ENCODE measurements at regions not wholly inside any gene's neighbourhood (a gene's known extent, or its start where the extent isn't known, plus 50 kb on each side); places are given as distances from the start of the nearest gene placed in this dataset.

DNA sequence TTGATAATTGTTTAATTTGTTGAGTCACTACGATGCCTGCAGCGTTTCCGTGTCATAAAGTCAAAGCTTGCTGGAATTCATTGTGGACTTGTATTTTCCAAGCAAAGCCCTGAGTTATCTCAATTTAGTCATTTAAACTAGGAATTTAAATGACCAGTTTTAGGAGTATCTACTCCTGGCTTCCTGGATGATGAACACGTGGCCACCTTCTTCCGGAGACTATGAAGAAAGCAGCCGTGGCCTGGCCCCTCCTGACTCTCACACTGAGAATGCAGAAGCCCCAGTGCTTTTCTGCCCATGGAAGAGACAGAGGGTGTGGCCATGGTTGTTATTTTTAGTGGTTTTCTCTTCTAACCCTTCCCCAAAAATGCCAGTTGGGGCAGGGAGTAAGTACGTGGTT is 250.7 kb upstream of the GATB start:
- DNase-seq: no peak

DNA sequence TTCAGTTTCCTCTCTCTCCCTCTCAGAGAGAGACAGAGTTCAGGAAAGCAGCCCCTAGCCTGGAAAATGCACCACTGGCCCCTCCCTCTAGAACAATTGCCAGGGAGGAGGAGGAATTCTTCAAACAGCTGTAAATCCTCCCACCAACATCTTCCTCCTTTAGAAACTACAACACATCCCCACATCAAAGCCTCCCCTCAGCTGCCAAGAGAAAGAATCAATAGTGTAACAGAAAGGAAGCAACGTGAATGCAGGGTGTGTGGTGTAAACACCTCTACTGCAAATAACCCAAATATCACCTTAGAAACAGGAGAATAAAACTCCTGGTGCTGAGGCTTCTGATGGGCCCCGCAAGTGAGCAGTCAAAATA is 249.9 kb upstream of the GATB start:
- DNase-seq: no peak

DNA sequence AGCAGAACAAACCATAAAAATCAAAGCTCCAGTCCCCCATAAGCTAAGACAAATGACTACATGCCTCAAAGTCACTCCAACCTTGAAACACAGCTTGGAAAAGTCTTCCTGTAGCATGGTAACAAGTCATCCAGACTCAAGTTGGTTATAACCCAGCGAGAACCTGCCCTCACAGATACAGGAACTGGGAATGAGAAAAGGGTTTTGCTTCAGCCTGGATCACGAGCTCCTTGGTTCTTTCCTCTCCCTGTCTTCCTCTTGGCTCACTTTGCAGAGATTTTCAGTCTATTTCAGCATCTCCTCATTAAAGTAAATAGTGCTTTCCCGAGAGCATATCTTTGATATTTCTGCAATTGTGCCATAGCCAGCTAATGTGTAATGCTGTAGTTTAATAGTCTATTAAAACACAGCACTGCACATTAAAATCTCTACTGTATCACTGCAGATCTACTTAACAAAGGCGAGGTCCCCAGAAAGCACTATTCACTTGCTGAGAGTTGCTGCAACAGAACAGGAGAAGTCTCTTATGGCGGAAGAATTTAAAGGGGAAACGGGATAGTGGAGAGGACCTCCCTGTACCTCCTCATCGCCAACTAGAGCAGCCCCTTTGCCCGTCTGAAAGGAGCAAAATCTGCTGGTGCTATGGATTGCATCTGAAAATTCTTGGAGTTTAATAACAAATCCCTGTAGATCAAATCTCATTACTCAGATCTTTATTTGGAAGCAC is 249.3 kb upstream of the GATB start:
- DNase-seq: no peak

DNA sequence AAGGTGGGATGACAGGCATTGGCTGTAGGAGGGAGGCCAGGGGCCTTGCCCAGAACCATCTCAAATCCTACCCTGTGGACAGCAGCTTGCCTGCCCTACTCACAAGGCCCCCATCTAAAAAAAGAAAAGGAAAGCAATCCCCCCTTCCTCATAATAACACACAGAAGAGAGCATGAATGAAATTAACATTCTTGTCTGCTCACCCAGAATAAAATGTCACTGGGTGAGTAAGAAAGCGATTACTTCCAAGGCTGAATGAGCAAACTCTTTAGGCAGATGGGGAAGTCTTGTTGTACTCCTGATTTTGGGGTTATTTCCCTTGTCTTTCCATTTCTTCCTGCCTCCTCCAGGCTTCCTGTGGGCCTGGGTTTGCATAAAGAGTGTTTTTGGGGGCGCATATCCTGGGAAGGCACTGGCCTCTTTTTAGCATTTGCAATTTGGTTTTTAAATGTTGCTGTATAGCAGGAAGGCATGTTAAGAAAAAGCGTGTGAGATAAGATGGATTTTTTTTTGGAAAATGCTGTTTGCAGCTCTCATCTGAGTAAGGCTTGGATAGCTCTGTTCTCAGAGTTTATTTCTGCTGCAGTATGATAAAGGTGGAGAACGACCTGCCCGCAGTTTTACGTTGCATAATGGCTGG is 248.3 kb upstream of the GATB start:
- DNase-seq: no peak

DNA sequence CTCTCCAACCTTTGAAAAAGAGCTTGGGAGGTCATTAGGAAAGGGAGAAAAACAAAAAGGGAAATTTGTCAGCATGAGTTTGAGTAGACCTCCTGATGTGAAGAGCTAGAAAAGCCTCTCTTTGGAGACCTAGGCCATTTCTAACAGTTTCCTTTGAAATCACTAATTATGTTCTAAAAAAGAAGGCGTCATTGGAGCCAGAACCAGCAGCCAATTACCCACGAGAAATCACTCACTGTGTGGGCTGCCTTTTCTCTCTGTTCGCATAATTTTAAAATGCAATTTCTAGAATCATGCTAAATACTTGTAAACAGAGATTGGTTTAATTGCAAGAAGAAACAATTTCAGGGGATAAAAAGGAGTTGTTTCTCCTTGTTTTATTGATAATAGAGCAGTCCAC is 246.3 kb upstream of the GATB start:
- DNase-seq: no peak

DNA sequence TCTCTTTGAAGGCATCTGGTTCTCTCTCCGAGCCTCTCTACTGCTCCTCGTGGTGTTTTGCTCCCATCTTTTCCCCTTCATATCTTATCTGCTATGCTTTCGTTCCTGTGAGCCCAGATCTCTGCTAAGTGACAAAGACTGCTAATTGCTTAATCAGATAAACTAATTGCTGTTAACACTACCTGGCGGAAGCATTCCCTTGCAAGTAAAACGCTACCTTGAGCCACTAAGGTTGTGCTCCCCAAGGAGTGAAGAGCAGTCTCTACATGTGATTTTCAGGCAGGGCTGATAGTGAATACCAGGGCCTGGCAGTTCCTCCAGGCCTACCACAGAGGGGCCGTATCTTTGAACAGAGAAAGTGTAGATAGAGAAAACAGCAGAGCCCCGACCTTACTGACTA is 244.0 kb upstream of the GATB start:
- no peak for DNase-seq

DNA sequence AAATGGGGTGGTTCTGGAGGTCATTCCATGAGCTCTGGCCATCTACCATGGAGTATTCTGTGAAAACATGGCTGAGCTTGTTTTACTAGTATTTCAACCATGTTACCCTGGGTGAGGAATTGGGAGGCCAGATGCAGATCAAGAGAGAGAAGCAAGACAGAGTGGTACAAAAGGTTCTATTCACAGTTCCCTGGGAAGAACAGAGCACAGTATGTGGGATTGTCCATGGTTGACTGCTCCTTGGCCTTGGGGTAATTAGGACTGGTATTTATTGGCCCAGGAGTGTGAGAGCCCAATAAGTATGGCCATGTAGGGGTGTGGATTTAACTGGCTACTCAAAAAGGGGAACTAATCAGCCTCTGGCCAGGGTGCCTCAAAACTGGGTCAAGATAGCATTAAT is 239.7 kb upstream of the GATB start:
- no peak for DNase-seq

DNA sequence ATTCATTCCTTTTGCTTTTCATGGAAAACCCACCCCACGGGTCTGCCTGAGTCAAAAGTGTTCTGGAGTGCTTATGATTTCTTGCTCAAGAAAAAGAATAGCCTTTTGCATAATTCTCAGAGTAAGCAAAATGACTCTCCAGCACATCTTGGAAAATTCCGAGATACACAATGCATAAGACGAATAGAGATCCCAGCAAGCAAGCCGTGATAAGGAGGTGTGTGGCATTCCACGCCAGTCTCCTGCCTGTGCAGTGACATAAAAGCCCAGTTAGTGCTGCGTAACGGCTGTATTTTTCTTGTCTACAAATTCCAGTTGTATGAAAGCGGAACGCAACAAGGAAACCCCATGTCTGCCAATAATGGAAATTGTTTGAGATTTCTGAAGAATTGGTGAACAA is 237.9 kb upstream of the GATB start:
- no peak for DNase-seq

DNA sequence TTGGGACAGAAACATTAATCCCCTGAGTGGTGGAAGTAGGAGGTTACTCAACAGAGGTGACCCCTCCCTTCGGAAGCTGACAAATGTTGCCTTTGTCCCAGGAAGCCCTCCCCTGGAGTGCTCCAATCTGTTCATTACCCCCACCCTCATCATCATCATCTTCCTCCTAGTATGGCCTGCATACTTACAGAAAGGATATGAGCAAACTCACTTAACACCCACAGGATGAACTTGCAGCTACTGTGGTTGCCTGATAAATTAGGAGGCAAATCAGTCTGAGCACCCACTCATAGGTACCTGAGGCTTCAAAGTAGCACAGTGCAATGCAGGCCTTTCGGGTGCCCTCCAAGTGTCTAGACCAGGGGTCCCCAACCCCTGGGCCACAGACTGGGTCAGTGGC is 236.7 kb upstream of the GATB start:
- no peak for DNase-seq

DNA sequence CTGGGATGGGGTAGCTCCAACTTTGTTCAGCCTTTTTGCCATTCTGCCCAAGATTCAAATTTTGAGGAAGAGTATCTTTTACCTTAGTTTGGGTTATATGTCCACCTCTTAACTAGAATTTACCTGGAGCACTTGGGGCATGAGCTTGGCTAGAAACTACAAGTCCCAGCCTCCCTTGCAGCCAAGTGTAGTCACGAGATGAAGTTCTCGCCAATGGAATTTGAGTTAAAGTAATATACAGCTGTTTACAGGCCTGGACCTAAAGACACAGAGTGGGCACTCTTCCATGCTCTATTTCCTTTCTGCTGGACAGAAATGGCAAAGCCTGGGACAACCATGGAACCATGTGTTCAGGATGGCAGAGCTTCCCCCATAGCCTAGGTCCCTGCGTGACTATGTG is 233.6 kb upstream of the GATB start:
- no peak for DNase-seq

DNA sequence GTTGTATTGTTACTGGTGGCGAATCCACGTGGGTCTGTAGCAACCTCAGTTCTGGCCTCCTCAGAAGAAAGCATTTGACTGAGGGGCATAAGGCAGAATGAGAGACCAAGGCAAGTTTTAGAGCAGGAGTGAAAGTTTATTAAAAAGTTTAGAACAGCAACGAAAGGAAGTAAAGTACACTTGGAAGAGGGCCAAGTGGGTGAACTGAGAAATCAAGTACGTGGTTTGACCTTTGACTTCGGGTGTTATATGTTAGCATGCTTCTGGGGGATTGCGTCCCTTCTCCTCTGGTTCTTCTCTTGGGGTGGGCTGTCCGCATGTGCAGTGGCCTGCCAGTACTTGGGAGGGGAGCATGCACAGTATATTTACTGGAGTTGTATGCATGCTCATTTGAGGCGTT is 232.7 kb upstream of the GATB start:
- DNase-seq: no peak

DNA sequence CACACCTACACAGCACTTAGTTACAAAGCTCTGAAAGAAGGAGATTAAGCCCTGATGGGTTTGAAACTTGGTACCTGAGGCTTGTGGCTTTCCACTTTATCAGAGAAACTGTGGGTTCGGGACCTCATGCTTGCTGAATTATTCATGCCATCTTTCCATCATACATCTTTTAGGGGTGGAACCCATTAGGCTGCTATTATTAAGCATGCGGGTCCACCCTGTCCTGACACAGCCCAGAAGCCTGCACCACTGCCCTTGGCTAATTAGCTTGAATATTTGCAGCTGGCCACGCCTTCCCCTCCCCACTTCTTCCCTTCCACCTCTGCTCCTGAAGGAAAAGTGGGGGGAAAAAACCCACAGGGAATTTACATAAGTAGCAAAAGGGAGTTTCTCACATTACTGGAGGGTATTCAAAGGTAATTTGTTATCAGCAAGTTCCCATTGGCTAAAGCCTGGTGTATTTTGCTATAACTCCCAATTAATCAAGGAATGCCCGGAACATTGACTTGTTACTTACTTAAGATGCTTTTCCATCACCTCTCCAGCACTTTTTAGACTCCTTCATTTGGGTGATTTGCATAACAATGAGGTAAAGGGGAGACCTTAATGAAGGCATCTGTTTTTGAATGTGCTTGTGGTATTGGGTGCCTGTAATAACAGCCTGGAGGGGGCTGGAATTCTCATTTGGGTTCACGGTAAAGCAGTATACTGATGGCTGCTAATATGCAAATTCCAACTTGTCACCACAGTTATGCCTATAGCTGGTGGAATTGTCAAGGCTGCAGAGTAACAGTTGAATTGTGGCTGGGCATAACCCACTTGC is 231.7 kb upstream of the GATB start:
- DNase-seq: no peak

DNA sequence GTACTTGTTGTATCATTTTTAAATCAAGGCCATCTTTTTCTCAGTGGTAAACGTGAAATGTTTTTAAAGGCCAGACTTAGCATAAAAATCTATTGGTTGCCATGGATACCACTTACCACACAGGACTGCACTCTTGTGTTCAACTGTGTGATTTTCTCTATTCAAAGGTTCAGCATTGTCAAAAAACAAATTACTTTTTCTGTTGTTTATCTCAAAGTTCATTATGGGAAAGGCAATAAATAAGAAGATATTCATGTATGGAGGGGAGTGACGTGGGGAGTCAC is 231.0 kb upstream of the GATB start:
- no peak for DNase-seq

DNA sequence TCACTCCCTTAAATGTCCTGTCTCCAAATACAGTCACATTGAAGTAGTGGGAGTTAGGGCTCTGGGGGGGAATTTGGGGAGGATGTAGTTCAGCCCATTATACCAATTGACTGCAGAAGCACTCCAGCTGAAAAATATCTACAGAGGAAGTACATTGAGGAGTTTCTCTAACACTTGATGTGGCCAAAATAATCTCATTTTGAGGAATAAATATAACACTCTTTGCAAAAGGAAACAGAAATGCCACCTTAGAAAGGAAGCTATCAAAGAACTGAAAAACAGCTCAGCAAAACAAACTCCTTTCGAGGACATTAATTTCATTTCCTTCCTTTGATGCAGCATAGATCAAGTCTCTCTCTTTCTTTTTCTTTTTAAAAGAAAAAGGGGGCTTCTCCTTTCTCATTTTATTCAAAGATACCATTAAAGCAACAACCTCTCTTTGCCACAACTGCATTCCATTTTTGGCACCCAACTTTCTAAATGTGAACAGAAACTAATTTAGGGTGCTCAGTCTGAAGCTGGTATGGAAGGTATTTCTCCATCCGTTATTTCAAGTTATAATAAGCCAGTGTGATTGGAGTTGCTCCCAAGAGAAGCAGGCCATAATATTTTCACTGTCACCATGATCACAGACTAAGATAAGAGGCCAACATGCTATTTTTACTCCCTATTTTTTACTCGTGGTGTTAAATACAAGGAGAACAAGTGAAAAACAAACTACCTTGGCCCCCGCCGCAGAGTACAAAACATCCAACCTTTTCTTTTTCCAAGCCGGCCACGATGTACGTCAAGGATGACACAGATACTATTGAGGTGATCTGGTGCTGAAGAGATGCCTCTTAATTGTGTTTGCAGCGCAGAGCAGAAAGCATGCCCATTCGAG is 230.4 kb upstream of the GATB start:
- no peak for DNase-seq

DNA sequence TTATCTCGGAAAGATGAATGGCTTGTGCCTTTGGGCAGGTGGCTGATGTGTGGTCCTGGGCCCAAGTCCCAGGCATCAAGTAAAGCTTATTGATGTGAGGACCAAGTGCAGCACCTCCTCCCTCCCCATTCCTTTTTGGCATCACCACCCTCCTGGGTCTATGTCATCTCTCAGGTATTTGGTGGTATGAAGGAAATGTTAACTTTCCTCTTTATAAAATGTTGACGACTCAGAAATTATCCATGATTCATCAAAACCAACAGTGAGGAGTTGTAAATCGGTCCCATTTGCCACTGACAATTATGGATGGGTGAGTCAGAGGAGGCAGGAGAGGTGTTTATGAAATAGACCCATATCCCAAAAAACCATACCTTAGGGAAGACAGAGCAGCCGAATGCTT is 229.4 kb upstream of the GATB start:
- DNase-seq: no peak

DNA sequence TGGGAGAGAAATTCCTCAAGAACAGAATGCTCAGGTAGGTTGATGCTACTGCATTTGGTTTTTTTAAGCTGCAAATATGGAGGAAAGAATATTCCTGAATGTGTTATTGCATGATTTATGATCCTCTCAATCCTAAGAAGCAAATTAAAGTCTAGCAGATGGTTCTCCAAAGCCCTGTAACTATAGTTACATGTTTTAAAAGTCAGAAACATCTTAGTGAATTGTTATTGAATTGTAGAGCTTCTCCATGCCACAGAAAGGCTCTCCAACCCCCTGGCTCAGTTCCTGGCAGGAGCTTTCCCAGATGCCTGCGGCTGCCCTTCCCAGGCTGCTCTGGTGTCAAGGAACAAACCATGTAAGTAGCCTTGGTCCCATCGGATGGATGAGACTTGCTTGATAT is 227.8 kb upstream of the GATB start:
- DNase-seq: no peak

DNA sequence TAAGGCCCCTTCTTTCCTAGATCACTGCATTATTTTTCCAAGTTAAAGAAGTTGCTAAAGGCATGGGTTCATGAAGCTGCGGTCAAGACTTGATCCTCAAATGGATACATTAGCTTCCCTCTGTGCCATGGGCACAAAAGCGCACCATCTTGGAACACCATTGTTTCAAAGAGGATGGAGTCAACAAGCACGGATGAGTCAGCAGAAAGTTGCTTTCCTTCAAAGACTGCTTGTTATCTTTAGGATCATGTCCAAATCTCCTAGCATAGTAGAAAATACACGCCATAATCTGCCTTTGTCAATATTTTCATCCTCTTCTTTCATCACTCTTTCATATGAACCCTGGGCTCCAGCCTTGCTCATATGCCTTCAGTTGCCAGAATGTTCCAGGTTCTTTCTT is 226.8 kb upstream of the GATB start:
- no peak for DNase-seq

DNA sequence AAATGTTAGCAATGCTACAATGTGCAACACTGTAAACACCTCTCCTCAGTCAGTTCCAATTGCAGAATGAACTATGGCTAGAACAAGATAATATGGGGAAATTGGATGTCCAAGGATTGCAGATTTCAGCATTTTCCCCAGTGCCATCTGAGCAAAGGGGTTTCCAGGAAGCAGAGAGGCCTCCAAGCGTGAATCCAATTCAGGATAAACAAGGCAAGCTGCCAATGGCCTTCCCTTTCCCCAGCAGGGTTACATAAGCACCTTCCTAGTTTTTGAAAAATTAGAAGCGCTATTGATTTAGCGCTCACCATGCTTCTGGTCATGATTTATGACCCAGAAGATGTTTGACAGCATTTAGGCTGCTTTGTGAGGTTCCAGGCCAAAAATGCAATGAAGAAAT is 223.0 kb upstream of the GATB start:
- no peak for DNase-seq

DNA sequence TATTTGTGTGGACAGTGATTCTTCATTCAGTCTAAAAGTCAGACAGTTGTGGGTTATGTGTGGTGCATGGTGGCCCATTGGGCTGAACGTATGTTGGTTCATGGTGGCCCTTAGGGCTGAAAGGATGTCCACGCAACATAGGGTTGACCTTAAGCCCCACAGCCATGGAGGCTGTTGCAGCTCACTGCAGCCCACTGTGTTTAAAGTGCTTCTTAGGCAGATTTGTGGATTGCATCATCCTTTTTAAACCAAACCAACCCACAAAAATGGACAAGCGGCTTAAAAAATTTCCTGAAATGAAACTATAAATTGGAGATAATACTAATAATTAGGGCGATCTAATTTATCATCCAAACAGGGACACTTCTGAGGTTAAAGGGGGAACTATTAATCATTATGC is 219.0 kb upstream of the GATB start:
- DNase-seq: no peak

DNA sequence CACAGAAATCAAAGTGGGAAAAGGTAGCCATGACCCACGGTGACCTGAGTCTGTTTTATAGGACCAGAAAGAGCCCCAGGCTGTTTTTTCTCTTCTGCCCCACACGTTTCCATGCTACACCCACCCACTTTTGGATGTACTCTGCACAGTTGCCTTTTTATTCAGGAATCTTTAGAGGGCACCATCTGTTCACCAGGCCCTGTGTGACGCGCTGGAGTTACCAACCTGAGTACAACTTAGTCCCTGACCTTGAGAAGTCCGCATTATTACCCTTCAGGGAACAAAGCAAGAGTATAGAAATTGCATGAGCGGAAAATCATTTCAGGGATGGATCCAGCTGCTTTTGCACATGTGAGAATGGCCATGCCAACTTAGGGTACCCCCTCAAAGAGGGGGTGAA is 207.8 kb upstream of the GATB start:
- DNase-seq: no peak

DNA sequence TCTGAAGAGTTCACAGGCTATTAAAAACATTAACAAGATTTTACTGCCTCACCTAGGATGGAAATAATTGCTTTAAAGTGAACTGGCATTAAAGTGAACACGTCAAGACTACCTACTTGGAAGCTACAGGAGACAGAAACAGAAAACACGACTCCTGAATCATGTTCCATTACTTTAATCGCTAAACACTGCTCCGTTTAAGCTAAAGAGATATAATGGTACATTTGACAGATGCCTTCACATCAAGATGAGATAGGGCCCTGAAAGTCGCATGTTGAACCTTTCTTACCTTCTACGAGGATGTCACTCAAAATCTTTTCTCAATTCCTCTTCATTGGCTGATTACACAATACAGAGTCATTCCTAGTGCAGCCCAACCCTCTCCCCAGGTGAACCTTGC is 206.3 kb upstream of the GATB start:
- no peak for DNase-seq

DNA sequence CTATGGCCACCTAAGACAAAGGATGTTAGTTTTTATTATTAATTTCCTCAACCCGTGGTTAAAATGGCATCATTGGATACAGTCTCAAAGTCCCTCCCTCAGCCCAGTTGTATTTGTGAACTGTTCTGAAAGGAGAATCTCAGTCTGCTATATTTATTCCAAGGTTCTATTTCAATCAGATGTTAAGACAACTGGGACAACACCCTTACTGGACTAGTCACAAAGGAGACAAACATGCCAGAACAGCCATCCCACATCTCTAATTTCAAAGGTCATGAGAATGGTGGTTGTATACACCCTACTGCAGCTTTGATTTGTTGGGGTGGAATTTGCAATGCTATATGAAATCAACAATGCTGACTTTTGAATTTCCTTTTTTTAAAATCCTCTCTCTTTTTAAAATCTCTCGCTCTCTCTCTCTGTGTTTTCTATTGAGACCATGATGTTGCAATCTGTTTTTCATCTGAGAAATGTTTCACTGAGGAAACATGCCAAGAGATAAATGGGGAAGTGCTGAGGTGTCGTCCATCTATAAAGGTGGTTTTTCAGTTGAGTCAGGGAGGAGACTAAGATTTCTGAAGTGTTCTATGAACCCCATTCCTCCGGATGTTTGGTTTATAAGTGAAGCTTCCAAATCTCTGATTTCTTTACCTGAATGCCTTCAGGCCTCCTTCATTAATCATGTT is 201.5 kb upstream of the GATB start:
- DNase-seq: no peak

DNA sequence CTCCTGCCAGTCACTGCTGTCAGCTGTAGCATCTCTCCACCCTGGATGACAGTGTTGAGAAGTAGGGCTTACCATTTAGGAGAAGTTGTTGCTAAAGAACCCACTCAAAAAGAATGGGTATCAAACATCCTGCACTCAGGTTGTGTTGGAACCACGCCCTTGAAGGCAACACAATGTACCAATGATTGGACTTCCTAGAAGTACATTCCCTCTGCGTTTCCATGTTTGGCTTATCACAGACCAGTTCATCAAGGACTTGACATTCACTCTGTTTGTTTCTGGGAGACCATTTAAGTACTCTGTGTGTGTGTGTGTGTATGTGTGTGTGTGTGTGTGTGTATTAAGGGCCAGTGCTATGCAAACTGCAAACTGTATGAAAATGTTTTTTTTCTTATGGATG is 200.6 kb upstream of the GATB start:
- no peak for DNase-seq
